SH-SY5Y (cell line): ENCODE measurements at regions not wholly inside any gene's neighbourhood (a gene's known extent, or its start where the extent isn't known, plus 50 kb on each side); places are given as distances from the start of the nearest gene placed in this dataset.

Experiments used
- GATA2 ChIP-seq: IDR thresholded peaks from 2 replicates; pipeline ENCODE4 v1.6.1; 2011; ENCODE audit warnings: mild to moderate bottlenecking, low read depth, low read length
- GATA3 ChIP-seq: IDR thresholded peaks from 2 replicates; pipeline ENCODE4 v1.6.1; 2011; ENCODE audit warnings: low read depth, mild to moderate bottlenecking, low read length, moderate library complexity

DNA sequence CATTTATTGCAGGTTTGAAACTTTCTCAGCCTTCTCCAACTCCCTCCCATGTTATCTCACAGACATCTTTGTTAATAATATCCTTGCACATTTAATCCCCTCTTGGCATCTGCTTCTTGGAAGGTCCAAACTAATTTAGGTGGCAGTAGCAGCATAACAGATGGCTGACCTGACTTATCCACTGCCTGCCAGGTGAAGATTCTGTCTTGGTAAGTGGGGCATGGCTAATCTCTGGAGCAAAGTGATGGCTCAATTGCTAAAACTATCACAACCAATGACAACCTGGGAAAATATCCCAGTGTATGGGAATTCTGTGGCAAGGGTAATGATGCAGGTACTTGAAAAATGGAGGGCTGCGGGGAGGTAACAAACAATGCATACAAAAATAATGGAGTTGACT, 58.2 kb upstream of the ALG10B start:
- TF ChIP-seq GATA3 (no peak), GATA2 (no peak)
